ENCODE measurements at regions not wholly inside any gene's neighbourhood (a gene's known extent, or its start where the extent isn't known, plus 50 kb on each side); places are given as distances from the start of the nearest gene placed in this dataset.
A peak's percentile ranks its signal among the peaks of the same experiment; 100 is the strongest.

DNA sequence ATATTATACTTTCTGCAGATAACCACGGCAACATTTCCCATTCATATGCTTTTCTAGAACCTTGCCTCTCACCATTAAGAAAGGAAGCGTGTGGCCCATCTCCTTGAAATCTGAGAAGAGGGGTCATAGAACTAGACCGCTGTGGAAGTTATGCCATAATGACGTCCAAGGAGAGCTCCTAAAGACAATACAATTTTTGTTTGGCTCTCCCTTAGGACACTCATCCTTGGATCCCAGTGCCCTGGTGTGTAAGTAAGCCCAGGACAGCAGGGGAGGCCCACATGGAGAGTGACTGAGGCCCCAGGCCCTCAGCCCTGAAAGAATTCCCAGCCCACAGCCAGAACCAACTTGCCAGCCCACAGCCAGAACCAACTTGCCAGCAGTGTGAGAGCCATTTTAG is 379.6 kb downstream of the FOXA2 start:
- no peaks in the 10 kb centered on the region for H3K36me3 ChIP-seq (ENCODE audit: control insufficient read depth, insufficient read depth, low read length)
- no peak overlapping the region for H3K27ac ChIP-seq (ENCODE audit: low read depth, low read length)
- no peak overlapping the region for H3K4me3 ChIP-seq (ENCODE audit: low read depth, low read length)
- WGBS (ENCODE audit: insufficient coverage), result 81% methylated on average over 3 of the region's 4 CpGs
- H3K4me1 ChIP-seq (ENCODE audit: control insufficient read depth, insufficient read depth, low read length), result no peaks in the 10 kb centered on the region
- no peak for DNase-seq (ENCODE audit: low read depth in 4 of 6, low spot score in 6 of 6)
- H3K9me3 ChIP-seq (ENCODE audit: control insufficient read depth, insufficient read depth, low read length), result no peaks in the 10 kb centered on the region
- no peaks in the 10 kb centered on the region for H3K27me3 ChIP-seq (ENCODE audit: control insufficient read depth, insufficient read depth, low read length)

DNA sequence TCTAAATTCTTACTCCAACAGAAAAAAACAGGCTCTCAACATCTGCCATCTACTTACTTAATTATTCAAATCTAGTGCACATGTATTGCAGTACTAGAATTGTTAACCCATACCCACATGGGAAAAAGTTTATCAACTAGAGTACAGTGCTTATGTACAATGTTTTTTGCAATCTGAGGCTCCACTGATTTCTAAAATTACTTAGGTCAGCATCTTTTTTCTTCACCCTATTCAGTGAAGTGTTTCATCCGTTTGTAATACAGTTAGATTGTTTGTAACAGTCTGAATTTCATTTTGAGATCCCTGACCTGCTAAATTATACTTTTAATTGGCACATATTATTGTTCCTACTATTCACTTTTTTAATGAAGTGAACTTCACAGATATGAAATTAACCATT is 402.2 kb downstream of the FOXA2 start:
- no peak overlapping the region for H3K4me3 ChIP-seq (ENCODE audit: low read depth, low read length)
- H3K36me3 ChIP-seq (ENCODE audit: control insufficient read depth, insufficient read depth, low read length), result no peaks in the 10 kb centered on the region
- DNase-seq (ENCODE audit: low read depth in 4 of 6, low spot score in 6 of 6), result no peak
- no CpG with 5 or more reads among the region's 1 CpG for WGBS (ENCODE audit: insufficient coverage)
- no peaks in the 10 kb centered on the region for H3K4me1 ChIP-seq (ENCODE audit: control insufficient read depth, insufficient read depth, low read length)
- H3K27ac ChIP-seq (ENCODE audit: low read depth, low read length), result no peak overlapping the region
- H3K9me3 ChIP-seq (ENCODE audit: control insufficient read depth, insufficient read depth, low read length), result no peaks in the 10 kb centered on the region
- no peaks in the 10 kb centered on the region for H3K27me3 ChIP-seq (ENCODE audit: control insufficient read depth, insufficient read depth, low read length)

DNA sequence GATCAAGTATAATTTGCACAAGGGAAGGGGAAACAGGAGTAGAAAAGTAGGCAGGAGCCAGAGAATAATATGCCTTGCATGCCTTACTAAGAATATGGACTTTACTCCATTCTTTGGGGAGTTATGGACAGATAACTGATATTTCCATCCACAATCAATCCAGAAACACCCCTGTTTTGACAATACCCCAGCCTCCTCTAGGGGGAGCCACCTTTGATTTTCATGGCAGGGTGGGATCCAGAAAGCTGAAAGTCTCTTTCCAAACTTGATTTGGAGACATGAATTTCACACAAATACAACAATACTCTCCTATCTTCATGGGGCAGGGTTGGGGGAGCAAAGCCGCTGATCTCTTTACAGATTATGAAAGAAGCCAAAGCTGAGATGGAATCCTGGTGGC is 404.1 kb downstream of the FOXA2 start:
- DNase-seq (ENCODE audit: low read depth in 4 of 6, low spot score in 6 of 6), result no peak
- no peaks in the 10 kb centered on the region for H3K4me1 ChIP-seq (ENCODE audit: control insufficient read depth, insufficient read depth, low read length)
- H3K9me3 ChIP-seq (ENCODE audit: control insufficient read depth, insufficient read depth, low read length), result no peaks in the 10 kb centered on the region
- no peak overlapping the region for H3K4me3 ChIP-seq (ENCODE audit: low read depth, low read length)
- H3K36me3 ChIP-seq (ENCODE audit: control insufficient read depth, insufficient read depth, low read length), result no peaks in the 10 kb centered on the region
- H3K27me3 ChIP-seq (ENCODE audit: control insufficient read depth, insufficient read depth, low read length), result no peaks in the 10 kb centered on the region
- WGBS (ENCODE audit: insufficient coverage), result no CpG with 5 or more reads among the region's 1 CpG
- H3K27ac ChIP-seq (ENCODE audit: low read depth, low read length), result no peak overlapping the region

DNA sequence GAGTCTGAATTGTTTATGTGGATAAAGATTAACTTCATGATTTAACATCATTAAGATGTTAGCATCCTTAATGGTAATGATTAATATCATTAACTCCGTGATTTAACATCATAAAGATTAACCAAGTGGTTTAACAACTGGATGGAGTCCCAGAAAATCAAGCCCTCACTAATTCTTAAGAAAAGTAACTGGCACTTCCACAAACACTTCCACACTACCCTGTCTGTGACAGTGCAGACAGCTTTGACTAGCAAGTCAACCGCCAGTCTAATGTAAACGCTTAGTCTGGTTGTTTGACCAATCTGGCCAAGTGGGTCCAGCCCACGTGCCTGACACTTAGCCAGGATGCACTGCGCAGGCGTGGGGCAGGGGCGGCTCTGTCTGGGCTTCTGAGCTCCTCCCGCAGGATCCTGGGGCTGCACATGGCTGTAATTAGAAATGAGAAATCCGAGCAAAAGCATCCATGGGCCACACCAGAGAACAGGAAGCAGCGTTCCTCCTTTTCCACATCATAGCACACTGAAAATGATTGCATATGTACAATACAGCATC is 424.2 kb downstream of the FOXA2 start:
- H3K27me3 ChIP-seq (ENCODE audit: control insufficient read depth, insufficient read depth, low read length), result no peaks in the 10 kb centered on the region
- WGBS (ENCODE audit: insufficient coverage), result 44% methylated on average over 5 of the region's 10 CpGs
- no peaks in the 10 kb centered on the region for H3K36me3 ChIP-seq (ENCODE audit: control insufficient read depth, insufficient read depth, low read length)
- peak in 1 of 6 donors; percentile 12 for DNase-seq (ENCODE audit: low read depth in 4 of 6, low spot score in 6 of 6)
- no peaks in the 10 kb centered on the region for H3K9me3 ChIP-seq (ENCODE audit: control insufficient read depth, insufficient read depth, low read length)
- H3K4me1 ChIP-seq (ENCODE audit: control insufficient read depth, insufficient read depth, low read length), result no peaks in the 10 kb centered on the region
- H3K27ac ChIP-seq (ENCODE audit: low read depth, low read length), result no peak overlapping the region
- H3K4me3 ChIP-seq (ENCODE audit: low read depth, low read length), result no peak overlapping the region

DNA sequence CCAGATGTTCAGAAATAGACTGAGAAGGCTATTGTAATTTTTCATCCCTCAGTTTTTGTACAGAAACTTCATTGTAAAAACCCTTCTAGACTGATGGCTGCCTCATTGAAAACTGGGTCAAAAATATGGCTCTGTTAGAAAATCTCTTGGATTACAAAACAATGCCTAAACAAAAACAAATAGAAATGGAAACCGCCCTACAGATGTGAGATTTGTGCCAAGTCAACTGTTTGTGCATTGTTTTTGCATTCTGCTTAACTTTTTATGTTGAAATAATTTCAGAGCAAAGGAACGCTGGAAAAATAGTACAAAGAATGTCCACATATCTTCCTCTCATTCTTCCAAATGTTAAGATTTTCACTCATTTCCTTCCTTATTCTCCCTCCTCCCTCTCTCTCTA is 425.1 kb downstream of the FOXA2 start:
- peak in 1 of 6 donors; percentile 1 for DNase-seq (ENCODE audit: low read depth in 4 of 6, low spot score in 6 of 6)
- Histone ChIP-seq H3K27ac (ENCODE audit: low read depth, low read length) (no peak overlapping the region), H3K4me1 (ENCODE audit: control insufficient read depth, insufficient read depth, low read length) (no peaks in the 10 kb centered on the region), H3K9me3 (ENCODE audit: control insufficient read depth, insufficient read depth, low read length) (no peaks in the 10 kb centered on the region), H3K27me3 (ENCODE audit: control insufficient read depth, insufficient read depth, low read length) (no peaks in the 10 kb centered on the region), H3K36me3 (ENCODE audit: control insufficient read depth, insufficient read depth, low read length) (no peaks in the 10 kb centered on the region), H3K4me3 (ENCODE audit: low read depth, low read length) (no peak overlapping the region)
- no CpG with 5 or more reads among the region's 2 CpGs for whole genome bisulfite sequencing (ENCODE audit: insufficient coverage)

DNA sequence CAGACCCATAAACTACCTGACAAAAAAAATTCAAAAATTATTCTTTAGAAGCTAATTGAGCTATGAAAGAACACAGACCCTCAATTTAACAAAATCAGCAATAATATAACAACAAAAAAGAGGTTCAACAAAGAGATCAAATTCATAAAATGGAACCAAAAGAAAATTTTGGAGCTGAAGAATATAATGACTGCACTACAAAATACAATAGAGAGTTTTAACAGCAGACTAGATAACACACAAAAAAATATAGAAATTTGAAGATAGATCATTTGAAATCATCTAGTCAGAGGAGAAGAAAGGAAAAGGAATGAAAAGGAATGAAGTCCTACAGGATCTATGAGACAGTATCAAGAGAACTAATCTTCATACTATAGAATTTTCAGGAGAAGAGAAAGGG is 422.1 kb downstream of the PAX1 start:
- H3K9me3 ChIP-seq (ENCODE audit: control insufficient read depth, insufficient read depth, low read length), result peaks cover 3% of the 10 kb centered on the region
- H3K27me3 ChIP-seq (ENCODE audit: control insufficient read depth, insufficient read depth, low read length), result no peaks in the 10 kb centered on the region
- no peak overlapping the region for H3K4me3 ChIP-seq (ENCODE audit: low read depth, low read length)
- no peaks in the 10 kb centered on the region for H3K36me3 ChIP-seq (ENCODE audit: control insufficient read depth, insufficient read depth, low read length)
- no peak overlapping the region for H3K27ac ChIP-seq (ENCODE audit: low read depth, low read length)
- no peak for DNase-seq (ENCODE audit: low read depth in 4 of 6, low spot score in 6 of 6)
- H3K4me1 ChIP-seq (ENCODE audit: control insufficient read depth, insufficient read depth, low read length), result no peaks in the 10 kb centered on the region

DNA sequence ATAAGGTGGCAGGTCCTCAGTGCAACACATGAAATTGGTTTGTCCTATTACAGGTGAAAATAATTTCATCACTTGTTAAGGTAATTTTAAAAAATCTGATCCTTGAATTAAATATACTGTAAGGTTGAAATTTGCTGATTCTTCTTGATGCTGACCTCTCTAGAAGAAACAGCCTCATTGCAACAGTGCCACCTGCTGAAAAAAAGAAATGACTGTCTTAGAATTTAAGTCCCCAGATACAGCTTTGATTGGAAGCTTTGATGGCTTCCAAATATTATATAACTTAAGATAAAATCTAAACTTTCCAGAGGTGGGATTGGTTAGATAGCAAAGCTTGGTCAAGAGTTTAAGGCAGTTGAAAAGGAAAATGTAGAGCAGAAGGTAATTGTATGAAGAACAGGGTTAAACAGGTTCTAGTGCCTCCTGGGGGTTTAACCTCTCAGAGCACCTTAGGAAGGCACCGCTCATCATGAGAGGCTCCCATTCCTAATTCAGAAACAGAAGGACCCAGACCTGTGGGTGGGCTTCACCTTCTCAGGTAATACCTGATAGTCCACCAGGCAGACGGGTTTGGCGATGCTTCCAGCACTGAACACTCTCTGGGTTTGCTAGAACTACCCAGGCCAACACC is 401.0 kb downstream of the PAX1 start:
- Histone ChIP-seq H3K9me3 (ENCODE audit: control insufficient read depth, insufficient read depth, low read length) (no peaks in the 10 kb centered on the region), H3K27me3 (ENCODE audit: control insufficient read depth, insufficient read depth, low read length) (no peaks in the 10 kb centered on the region), H3K36me3 (ENCODE audit: control insufficient read depth, insufficient read depth, low read length) (no peaks in the 10 kb centered on the region), H3K4me1 (ENCODE audit: control insufficient read depth, insufficient read depth, low read length) (no peaks in the 10 kb centered on the region), H3K4me3 (ENCODE audit: low read depth, low read length) (no peak overlapping the region), H3K27ac (ENCODE audit: low read depth, low read length) (no peak overlapping the region)
- WGBS (ENCODE audit: insufficient coverage), result no CpG with 5 or more reads among the region's 3 CpGs
- DNase-seq (ENCODE audit: low read depth in 4 of 6, low spot score in 6 of 6), result peak in 5 of 6 donors; percentile 2 to 85 (median 32)

DNA sequence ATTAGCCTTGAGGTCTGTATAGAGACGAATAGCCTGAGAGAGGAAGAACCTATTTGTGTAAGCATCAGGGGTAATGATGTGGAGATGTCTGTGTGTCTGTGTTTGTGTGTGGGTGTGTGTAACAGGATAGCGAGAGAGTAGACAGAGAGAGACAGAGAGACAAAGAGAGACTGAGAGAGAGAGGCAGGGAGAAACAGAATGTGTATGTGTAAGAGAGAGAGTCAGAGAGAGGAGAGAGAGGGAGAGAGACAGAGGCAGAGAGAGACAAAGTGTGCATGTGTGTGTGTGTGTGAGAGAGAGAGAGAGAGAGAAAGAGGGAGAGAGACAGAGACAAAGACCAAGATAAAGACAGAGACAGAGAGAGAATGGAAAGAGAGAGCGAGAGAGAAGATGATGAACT is 396.1 kb downstream of the PAX1 start:
- Histone ChIP-seq H3K4me1 (ENCODE audit: control insufficient read depth, insufficient read depth, low read length) (no peaks in the 10 kb centered on the region), H3K27ac (ENCODE audit: low read depth, low read length) (no peak overlapping the region), H3K27me3 (ENCODE audit: control insufficient read depth, insufficient read depth, low read length) (no peaks in the 10 kb centered on the region), H3K36me3 (ENCODE audit: control insufficient read depth, insufficient read depth, low read length) (no peaks in the 10 kb centered on the region), H3K4me3 (ENCODE audit: low read depth, low read length) (no peak overlapping the region), H3K9me3 (ENCODE audit: control insufficient read depth, insufficient read depth, low read length) (no peaks in the 10 kb centered on the region)
- DNase-seq (ENCODE audit: low read depth in 4 of 6, low spot score in 6 of 6), result no peak
- 85% methylated on average over 3 of the region's 3 CpGs for WGBS (ENCODE audit: insufficient coverage)

DNA sequence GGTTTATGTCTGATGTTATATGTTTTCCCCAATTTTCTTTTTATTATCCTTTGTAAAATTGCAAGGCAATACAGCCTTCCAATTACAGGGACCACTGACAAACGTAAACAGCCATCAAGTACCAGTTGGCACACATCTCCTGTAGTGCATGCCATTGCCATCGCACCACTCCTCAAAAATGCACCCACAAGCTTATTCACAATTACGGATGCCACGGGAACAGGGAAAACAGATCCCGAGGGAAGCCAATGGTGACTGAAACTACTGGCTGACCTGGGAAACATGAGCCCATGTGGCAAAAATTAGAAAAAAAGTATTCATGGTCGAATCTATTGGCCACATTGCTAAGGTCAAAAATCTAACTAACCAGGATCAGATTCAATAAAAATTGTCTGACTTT is 395.2 kb downstream of the PAX1 start:
- H3K4me3 ChIP-seq (ENCODE audit: low read depth, low read length), result no peak overlapping the region
- DNase-seq (ENCODE audit: low read depth in 4 of 6, low spot score in 6 of 6), result no peak
- no peaks in the 10 kb centered on the region for H3K4me1 ChIP-seq (ENCODE audit: control insufficient read depth, insufficient read depth, low read length)
- no peak overlapping the region for H3K27ac ChIP-seq (ENCODE audit: low read depth, low read length)
- no peaks in the 10 kb centered on the region for H3K36me3 ChIP-seq (ENCODE audit: control insufficient read depth, insufficient read depth, low read length)
- no peaks in the 10 kb centered on the region for H3K27me3 ChIP-seq (ENCODE audit: control insufficient read depth, insufficient read depth, low read length)
- H3K9me3 ChIP-seq (ENCODE audit: control insufficient read depth, insufficient read depth, low read length), result no peaks in the 10 kb centered on the region
- 72% methylated on average over 4 of the region's 6 CpGs for WGBS (ENCODE audit: insufficient coverage)

DNA sequence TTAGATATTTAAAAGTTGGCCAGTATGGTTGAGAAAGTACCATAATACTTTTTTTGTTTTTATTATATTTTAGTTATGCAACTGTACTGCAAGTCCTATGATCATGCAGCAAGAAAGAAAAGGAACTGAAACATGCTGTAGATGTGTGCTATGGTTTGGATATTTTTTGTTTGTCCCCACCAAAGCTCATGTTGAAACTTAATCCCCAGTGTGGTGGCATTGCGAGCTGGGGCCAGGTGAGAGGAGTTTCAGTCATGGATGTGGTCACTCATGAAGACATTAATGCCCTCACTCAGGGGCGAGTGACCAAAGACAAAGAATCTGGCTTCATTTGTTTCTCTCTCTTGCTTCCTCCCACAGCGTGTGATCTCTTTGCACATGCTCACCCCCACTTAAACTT is 393.9 kb downstream of the PAX1 start:
- WGBS (ENCODE audit: insufficient coverage), result 88% methylated on average over 2 of the region's 3 CpGs
- Histone ChIP-seq H3K4me1 (ENCODE audit: control insufficient read depth, insufficient read depth, low read length) (no peaks in the 10 kb centered on the region), H3K36me3 (ENCODE audit: control insufficient read depth, insufficient read depth, low read length) (no peaks in the 10 kb centered on the region), H3K27ac (ENCODE audit: low read depth, low read length) (no peak overlapping the region), H3K9me3 (ENCODE audit: control insufficient read depth, insufficient read depth, low read length) (no peaks in the 10 kb centered on the region), H3K4me3 (ENCODE audit: low read depth, low read length) (no peak overlapping the region), H3K27me3 (ENCODE audit: control insufficient read depth, insufficient read depth, low read length) (no peaks in the 10 kb centered on the region)
- no peak for DNase-seq (ENCODE audit: low read depth in 4 of 6, low spot score in 6 of 6)

Measured in spinal cord (tissue), 9 donors.